ENCODE measurements at regions not wholly inside any gene's neighbourhood (a gene's known extent, or its start where the extent isn't known, plus 50 kb on each side); places are given as distances from the start of the nearest gene placed in this dataset.
A peak's percentile ranks its signal among the peaks of the same experiment; 100 is the strongest.

GRCh38 chr5:60489856-60490255 is 210.1 kb downstream of the DEPDC1B start (continued):
- TF ChIP-seq, protein P1, sequence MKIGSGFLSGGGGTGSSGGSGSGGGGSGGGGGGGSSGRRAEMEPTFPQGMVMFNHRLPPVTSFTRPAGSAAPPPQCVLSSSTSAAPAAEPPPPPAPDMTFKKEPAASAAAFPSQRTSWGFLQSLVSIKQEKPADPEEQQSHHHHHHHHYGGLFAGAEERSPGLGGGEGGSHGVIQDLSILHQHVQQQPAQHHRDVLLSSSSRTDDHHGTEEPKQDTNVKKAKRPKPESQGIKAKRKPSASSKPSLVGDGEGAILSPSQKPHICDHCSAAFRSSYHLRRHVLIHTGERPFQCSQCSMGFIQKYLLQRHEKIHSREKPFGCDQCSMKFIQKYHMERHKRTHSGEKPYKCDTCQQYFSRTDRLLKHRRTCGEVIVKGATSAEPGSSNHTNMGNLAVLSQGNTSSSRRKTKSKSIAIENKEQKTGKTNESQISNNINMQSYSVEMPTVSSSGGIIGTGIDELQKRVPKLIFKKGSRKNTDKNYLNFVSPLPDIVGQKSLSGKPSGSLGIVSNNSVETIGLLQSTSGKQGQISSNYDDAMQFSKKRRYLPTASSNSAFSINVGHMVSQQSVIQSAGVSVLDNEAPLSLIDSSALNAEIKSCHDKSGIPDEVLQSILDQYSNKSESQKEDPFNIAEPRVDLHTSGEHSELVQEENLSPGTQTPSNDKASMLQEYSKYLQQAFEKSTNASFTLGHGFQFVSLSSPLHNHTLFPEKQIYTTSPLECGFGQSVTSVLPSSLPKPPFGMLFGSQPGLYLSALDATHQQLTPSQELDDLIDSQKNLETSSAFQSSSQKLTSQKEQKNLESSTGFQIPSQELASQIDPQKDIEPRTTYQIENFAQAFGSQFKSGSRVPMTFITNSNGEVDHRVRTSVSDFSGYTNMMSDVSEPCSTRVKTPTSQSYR (CRISPR knock-in tag; IDR thresholded peaks at IDR 0.05; ENCODE audit: borderline replicate concordance): no peak
- peak; percentile 73 for TF ChIP-seq POLR2G (IDR thresholded peaks at IDR 0.05; ENCODE audit: low read depth, low read length)
- TF ChIP-seq ELK4 (CRISPR knock-in tag; IDR thresholded peaks at IDR 0.05; ENCODE audit: borderline replicate concordance): no peak
- 0 out of 2 replicates have a peak, but pooled peaks have one; percentile 28 for TF ChIP-seq ZSCAN9 (CRISPR knock-in tag; IDR thresholded peaks at IDR 0.05; ENCODE audit: borderline replicate concordance)
- no peak for TF ChIP-seq RBAK (CRISPR knock-in tag; IDR thresholded peaks at IDR 0.05)
- TF ChIP-seq SAP130 (CRISPR knock-in tag; IDR thresholded peaks at IDR 0.05; ENCODE audit: low read depth): peak; percentile 46
- no peak for TF ChIP-seq GPBP1L1 (CRISPR knock-in tag; IDR thresholded peaks at IDR 0.05)
- no peak for TF ChIP-seq JUN (CRISPR knock-in tag; IDR thresholded peaks at IDR 0.05)
- TF ChIP-seq NR2F6 (IDR thresholded peaks at IDR 0.05): 0 out of 2 replicates have a peak, but pooled peaks have one; percentile 6
- TF ChIP-seq NR2F6 (CRISPR knock-in tag; IDR thresholded peaks at IDR 0.05): 0 out of 2 replicates have a peak, but pooled peaks have one; percentile 30
- TF ChIP-seq ZNF503 (CRISPR knock-in tag; IDR thresholded peaks at IDR 0.05): 0 out of 2 replicates have a peak, but pooled peaks have one; percentile 23
- no peak for TF ChIP-seq KIAA2018 (CRISPR knock-in tag; IDR thresholded peaks at IDR 0.05; ENCODE audit: borderline replicate concordance)
- no peak for TF ChIP-seq SOX13 (IDR thresholded peaks at IDR 0.05)
- 0 out of 4 replicates have a peak, but pooled peaks of 1 of the 2 experiments have one; percentile 37 for TF ChIP-seq SOX13 (CRISPR knock-in tag; conservative IDR thresholded peaks at IDR 0.05 in 1 of 2, IDR thresholded peaks at IDR 0.05 in 1 of 2)
